HG02943 (cell line): ENCODE measurements at regions not wholly inside any gene's neighbourhood (a gene's known extent, or its start where the extent isn't known, plus 50 kb on each side); places are given as distances from the start of the nearest gene placed in this dataset.

Experiments used
- ATAC-seq: cut with Tn5 transposase; IDR thresholded peaks from one replicate; pipeline ENCODE4 v1.9.1; 2021; ENCODE audit warnings: mild to moderate bottlenecking, low read depth, moderate library complexity; ENCODE audit not compliant: unreplicated experiment

GRCh38 chr13:53941588-53942190, 913.1 kb downstream of the OLFM4 start:
- ATAC-seq, result no peak

- no peak for ATAC-seq
Measured at GRCh38 chr13:53946500-53946899, 917.9 kb downstream of the OLFM4 start.

- ATAC-seq, result no peak
Measured at GRCh38 chr13:53953183-53953582, 924.6 kb downstream of the OLFM4 start.
